Osteocyte (in vitro differentiated cells): ENCODE measurements at regions not wholly inside any gene's neighbourhood (a gene's known extent, or its start where the extent isn't known, plus 50 kb on each side); places are given as distances from the start of the nearest gene placed in this dataset.
"Not testable (repeated sequence)": the region's sequence is repeated elsewhere in the genome, so short reads cannot be mapped to it uniquely, and the experiment has no call there.

Source experiments
- DNase-seq: peaks from one replicate; pipeline ENCODE4 v3.0.0; 2021; ENCODE audit warnings: mixed read lengths; ENCODE audit not compliant: unreplicated experiment; ENCODE audit errors: extremely low spot score
- H3K27ac Mint-ChIP-seq: one replicate; pipeline ENCODE4 v1.8.0; 2021; ENCODE audit warnings: mild to moderate bottlenecking, mixed read lengths; ENCODE audit not compliant: unreplicated experiment
- H3K27me3 Mint-ChIP-seq: one replicate; pipeline ENCODE4 v1.8.0; 2021; ENCODE audit warnings: mixed read lengths; ENCODE audit not compliant: unreplicated experiment
- H3K36me3 Mint-ChIP-seq: one replicate; pipeline ENCODE4 v1.8.0; 2021; ENCODE audit warnings: mixed read lengths; ENCODE audit not compliant: unreplicated experiment
- H3K4me1 Mint-ChIP-seq: one replicate; pipeline ENCODE4 v1.8.0; 2021; ENCODE audit warnings: mixed read lengths; ENCODE audit not compliant: unreplicated experiment
- H3K4me3 Mint-ChIP-seq: one replicate; pipeline ENCODE4 v1.8.0; 2021; ENCODE audit warnings: mild to moderate bottlenecking, moderate library complexity, mixed read lengths; ENCODE audit not compliant: unreplicated experiment
- H3K9me3 Mint-ChIP-seq: one replicate; pipeline ENCODE4 v1.8.0; 2021; ENCODE audit warnings: mixed read lengths; ENCODE audit not compliant: unreplicated experiment
- TF ChIP-seq, protein P1 (sequence below): fragments of 200-600 bp; sonication (generic); IDR thresholded peaks from 2 replicates; pipeline ENCODE4 v1.5.0; 2021; ENCODE audit warnings: antibody characterized with exemption, mild to moderate bottlenecking, moderate library complexity

DNA sequence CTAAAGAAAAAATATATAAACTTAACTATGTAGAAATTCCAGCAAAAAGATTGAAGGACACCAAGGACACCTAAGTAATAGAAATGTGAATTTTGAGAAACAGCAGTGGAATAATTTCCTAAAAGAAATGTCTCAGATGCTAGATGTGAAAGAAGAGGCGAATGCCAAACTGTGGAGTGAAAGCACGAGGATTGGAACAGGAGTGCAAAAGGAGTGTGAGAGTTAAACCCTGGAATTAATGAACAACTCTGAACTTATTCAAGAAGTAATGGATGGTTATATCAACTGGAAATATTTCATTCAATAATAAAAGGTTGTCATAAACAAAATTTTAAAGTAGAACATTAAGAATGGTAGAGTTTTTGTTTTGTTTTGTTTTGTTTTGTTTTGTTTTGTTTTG, 78.5 kb upstream of the SGIP1 start:
- peaks cover 5% of the 10 kb centered on the region for H3K36me3 Mint-ChIP-seq

DNA sequence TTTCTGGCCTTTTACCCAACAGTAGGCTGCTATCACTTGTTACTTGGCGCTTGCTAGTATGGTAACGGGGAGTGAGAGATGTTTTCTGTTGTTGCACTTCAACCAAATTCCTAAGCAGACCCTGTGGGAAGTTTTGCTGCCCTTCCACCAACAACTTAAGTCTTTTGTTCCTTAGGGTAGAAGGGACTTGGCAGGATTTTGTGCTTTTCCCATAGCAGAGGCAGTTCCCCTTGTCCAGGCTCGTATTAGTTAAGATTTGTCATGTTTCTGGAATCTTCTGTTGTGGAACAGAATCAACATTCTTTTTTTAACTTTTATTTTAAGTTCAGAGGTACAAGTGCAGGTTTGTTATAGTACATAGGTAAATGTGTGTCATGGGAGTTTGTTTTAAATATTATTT, 73.2 kb upstream of the SGIP1 start:
- Mint-ChIP-seq H3K9me3 (peaks cover 40% of the 10 kb centered on the region), H3K27ac (no peak overlapping the region), H3K4me1 (peaks cover 13% of the 10 kb centered on the region), H3K27me3 (no peaks in the 10 kb centered on the region), H3K4me3 (no peak overlapping the region), H3K36me3 (peaks cover 9% of the 10 kb centered on the region)
- DNase-seq, result no peak
- TF ChIP-seq, protein P1, sequence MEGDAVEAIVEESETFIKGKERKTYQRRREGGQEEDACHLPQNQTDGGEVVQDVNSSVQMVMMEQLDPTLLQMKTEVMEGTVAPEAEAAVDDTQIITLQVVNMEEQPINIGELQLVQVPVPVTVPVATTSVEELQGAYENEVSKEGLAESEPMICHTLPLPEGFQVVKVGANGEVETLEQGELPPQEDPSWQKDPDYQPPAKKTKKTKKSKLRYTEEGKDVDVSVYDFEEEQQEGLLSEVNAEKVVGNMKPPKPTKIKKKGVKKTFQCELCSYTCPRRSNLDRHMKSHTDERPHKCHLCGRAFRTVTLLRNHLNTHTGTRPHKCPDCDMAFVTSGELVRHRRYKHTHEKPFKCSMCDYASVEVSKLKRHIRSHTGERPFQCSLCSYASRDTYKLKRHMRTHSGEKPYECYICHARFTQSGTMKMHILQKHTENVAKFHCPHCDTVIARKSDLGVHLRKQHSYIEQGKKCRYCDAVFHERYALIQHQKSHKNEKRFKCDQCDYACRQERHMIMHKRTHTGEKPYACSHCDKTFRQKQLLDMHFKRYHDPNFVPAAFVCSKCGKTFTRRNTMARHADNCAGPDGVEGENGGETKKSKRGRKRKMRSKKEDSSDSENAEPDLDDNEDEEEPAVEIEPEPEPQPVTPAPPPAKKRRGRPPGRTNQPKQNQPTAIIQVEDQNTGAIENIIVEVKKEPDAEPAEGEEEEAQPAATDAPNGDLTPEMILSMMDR, result no peak

More for the DNA sequence above, 78.5 kb upstream of the SGIP1 start:
- Mint-ChIP-seq H3K4me1 (peaks cover 7% of the 10 kb centered on the region), H3K27ac (no peak overlapping the region), H3K27me3 (no peaks in the 10 kb centered on the region), H3K4me3 (no peak overlapping the region), H3K9me3 (peaks cover 20% of the 10 kb centered on the region)
- DNase-seq, result no peak
- TF ChIP-seq, protein P1, result no peak

DNA sequence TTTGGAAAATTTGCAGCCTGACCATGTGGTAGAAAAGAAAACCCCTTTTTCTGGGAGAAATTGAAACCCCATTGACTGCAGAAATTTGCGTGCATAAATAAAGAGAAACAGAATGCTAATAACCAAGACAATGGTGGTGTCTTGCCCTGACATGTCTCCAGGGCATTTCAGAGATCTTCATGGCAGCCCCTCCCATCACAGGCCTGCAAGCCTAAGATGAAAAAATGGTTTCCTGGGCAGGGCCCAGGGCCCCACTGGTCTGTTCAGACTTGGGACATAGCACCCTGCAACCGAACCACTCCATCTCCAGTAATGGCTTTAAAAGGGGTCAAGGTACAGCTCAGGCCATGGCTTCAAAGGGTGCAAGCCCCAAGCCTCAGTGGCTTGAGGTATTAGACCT, 71.6 kb upstream of the SGIP1 start:
- Mint-ChIP-seq H3K4me3 (no peak overlapping the region), H3K27ac (no peak overlapping the region), H3K9me3 (peaks cover 40% of the 10 kb centered on the region), H3K4me1 (peaks cover 25% of the 10 kb centered on the region), H3K27me3 (no peaks in the 10 kb centered on the region), H3K36me3 (peaks cover 9% of the 10 kb centered on the region)
- DNase-seq, result no peak
- TF ChIP-seq, protein P1, result no peak

DNA sequence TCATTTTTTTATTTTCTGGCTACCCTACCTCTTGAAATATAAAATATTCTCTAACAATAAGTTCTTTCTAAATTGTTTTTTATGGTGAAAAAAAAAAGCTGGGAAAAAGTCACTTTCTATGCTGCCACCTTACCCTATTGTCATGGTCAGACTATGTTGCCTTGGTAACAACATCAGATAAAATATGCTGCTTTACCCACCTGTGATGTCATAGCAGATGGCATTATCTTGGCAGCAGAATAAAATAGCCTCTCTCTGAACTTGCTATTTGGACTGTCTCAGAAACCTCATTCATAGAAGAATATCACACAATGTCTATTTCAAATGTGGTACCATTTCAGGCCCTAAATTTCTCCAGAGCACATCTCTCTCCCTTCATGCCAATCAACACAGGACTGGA, 69.6 kb upstream of the SGIP1 start:
- peaks cover 30% of the 10 kb centered on the region for H3K9me3 Mint-ChIP-seq
- TF ChIP-seq, protein P1, result no peak
- H3K4me1 Mint-ChIP-seq, result peaks cover 33% of the 10 kb centered on the region
- H3K27ac Mint-ChIP-seq, result peak overlapping the region; percentile 75
- no peak overlapping the region for H3K4me3 Mint-ChIP-seq
- H3K27me3 Mint-ChIP-seq, result no peaks in the 10 kb centered on the region
- DNase-seq, result no peak
- H3K36me3 Mint-ChIP-seq, result peaks cover 9% of the 10 kb centered on the region

DNA sequence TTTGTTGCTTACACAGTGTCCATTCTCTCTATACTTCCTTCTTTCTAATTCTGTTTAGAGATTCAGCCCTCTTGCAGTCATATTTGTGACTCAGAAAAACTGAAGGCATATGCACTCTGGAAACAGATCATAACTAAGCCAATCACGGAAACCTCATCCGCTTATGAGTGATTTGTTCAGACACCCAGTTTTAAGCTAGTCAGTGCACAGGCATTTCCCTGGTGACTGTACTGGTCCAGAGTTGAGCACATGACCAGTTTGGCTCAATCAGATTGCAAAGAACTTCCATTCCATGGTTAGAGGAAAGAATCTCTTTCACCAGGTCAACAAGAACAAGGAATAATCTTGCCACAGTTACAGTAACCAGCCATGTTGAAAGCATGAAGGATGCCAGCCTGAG, 69.2 kb upstream of the SGIP1 start:
- peak overlapping the region; percentile 75 for H3K27ac Mint-ChIP-seq
- peaks cover 33% of the 10 kb centered on the region for H3K4me1 Mint-ChIP-seq
- no peak for DNase-seq
- H3K27me3 Mint-ChIP-seq, result no peaks in the 10 kb centered on the region
- H3K9me3 Mint-ChIP-seq, result peaks cover 25% of the 10 kb centered on the region
- TF ChIP-seq, protein P1, result no peak
- H3K4me3 Mint-ChIP-seq, result no peak overlapping the region
- peaks cover 8% of the 10 kb centered on the region for H3K36me3 Mint-ChIP-seq

DNA sequence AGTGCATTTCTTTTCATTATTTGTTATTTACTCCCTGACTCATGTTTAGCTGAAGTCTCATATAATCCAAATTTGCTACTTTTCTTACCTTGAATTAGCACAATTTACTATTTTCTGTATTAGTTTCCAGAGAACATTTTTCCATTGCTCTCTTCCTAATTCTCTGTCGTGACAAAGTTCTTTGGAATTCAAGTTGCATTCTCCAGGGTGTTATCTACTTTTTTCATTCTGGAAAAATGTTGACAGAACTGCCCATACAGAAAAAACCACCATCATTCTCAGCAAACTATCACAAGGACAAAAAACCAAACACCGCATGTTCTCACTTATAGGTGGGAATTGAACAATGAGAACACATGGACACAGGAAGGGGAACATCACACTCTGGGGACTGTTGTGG, 67.3 kb upstream of the SGIP1 start:
- H3K36me3 Mint-ChIP-seq, DNase-seq, H3K27me3 Mint-ChIP-seq, H3K4me3 Mint-ChIP-seq, H3K9me3 Mint-ChIP-seq: not testable (repeated sequence)
- Mint-ChIP-seq H3K27ac (peak overlapping the region; percentile 81), H3K4me1 (peaks cover 33% of the 10 kb centered on the region)
